Mucosa of rectum (tissue), 2 donors: ENCODE measurements at regions not wholly inside any gene's neighbourhood (a gene's known extent, or its start where the extent isn't known, plus 50 kb on each side); places are given as distances from the start of the nearest gene placed in this dataset.

Experiments used
- H3K27ac ChIP-seq, 2 donors: one replicate each; pipeline ENCODE4 v1.7.0; 2013; ENCODE audit warnings: inconsistent platforms in 2 of 2, low read depth in 2 of 2, low read length in 2 of 2
- H3K27me3 ChIP-seq, 2 donors: one replicate each; pipeline ENCODE4 v1.7.0; 2013; ENCODE audit warnings: low read length in 2 of 2; ENCODE audit not compliant: control insufficient read depth in 2 of 2, insufficient read depth in 2 of 2
- H3K36me3 ChIP-seq, 2 donors: one replicate each; pipeline ENCODE4 v1.7.0; 2013; ENCODE audit warnings: low read length in 2 of 2; ENCODE audit not compliant: control insufficient read depth in 2 of 2, insufficient read depth in 2 of 2
- H3K4me1 ChIP-seq, 2 donors: one replicate each; pipeline ENCODE4 v1.7.0; 2013; ENCODE audit warnings: low read length in 2 of 2, mild to moderate bottlenecking in 1 of 2; ENCODE audit not compliant: control insufficient read depth in 2 of 2, insufficient read depth in 2 of 2
- H3K4me3 ChIP-seq, 2 donors: one replicate each; pipeline ENCODE4 v1.7.0; 2013; ENCODE audit warnings: low read length in 2 of 2
- H3K9ac ChIP-seq, 2 donors: one replicate each; pipeline ENCODE4 v1.7.0; 2013; ENCODE audit warnings: low read length in 2 of 2, low read depth in 1 of 2, mild to moderate bottlenecking in 1 of 2
- H3K9me3 ChIP-seq, 2 donors: one replicate each; pipeline ENCODE4 v1.7.0; 2013; ENCODE audit warnings: low read length in 2 of 2; ENCODE audit not compliant: control insufficient read depth in 2 of 2
- donor health status: healthy.
- donor health status: Normal muscosa, but diverticular disease.

GRCh38 chr21:28877318-28877884, 115.3 kb downstream of the LTN1 start:
- Histone ChIP-seq H3K4me1 (no peaks in the 10 kb centered on the region), H3K9me3 (no peaks in the 10 kb centered on the region), H3K27me3 (no peaks in the 10 kb centered on the region), H3K4me3 (no peak overlapping the region), H3K9ac (no peak overlapping the region), H3K36me3 (peaks cover 22 to 32% of the 10 kb centered on the region in 2 donors), H3K27ac (no peak overlapping the region)

GRCh38 chr21:28875078-28875477, 117.6 kb downstream of the LTN1 start:
- Histone ChIP-seq H3K4me3 (no peak overlapping the region), H3K4me1 (peaks cover 0 to 3% of the 10 kb centered on the region in 2 donors), H3K27ac (no peak overlapping the region), H3K9me3 (no peaks in the 10 kb centered on the region), H3K36me3 (peaks cover 20 to 24% of the 10 kb centered on the region in 2 donors), H3K27me3 (no peaks in the 10 kb centered on the region), H3K9ac (no peak overlapping the region)

GRCh38 chr21:28872218-28872617, 120.5 kb downstream of the LTN1 start:
- Histone ChIP-seq H3K27me3 (no peaks in the 10 kb centered on the region), H3K36me3 (peaks cover 20 to 24% of the 10 kb centered on the region in 2 donors), H3K9me3 (no peaks in the 10 kb centered on the region), H3K9ac (no peak overlapping the region), H3K4me1 (peaks cover 0 to 3% of the 10 kb centered on the region in 2 donors), H3K27ac (no peak overlapping the region), H3K4me3 (no peak overlapping the region)

GRCh38 chr21:28871388-28872010, 121.2 kb downstream of the LTN1 start:
- Histone ChIP-seq H3K36me3 (peaks cover 18 to 23% of the 10 kb centered on the region in 2 donors), H3K4me1 (peaks cover 0 to 3% of the 10 kb centered on the region in 2 donors), H3K4me3 (no peak overlapping the region), H3K27ac (no peak overlapping the region), H3K9me3 (no peaks in the 10 kb centered on the region), H3K27me3 (no peaks in the 10 kb centered on the region), H3K9ac (no peak overlapping the region)

GRCh38 chr21:28867401-28867800, 125.3 kb downstream of the LTN1 start:
- no peak overlapping the region for H3K4me3 ChIP-seq
- no peak overlapping the region for H3K9ac ChIP-seq
- H3K27ac ChIP-seq = no peak overlapping the region
- no peaks in the 10 kb centered on the region for H3K9me3 ChIP-seq
- peaks cover 0 to 3% of the 10 kb centered on the region in 2 donors for H3K4me1 ChIP-seq
- no peaks in the 10 kb centered on the region for H3K36me3 ChIP-seq
- no peaks in the 10 kb centered on the region for H3K27me3 ChIP-seq

- no peak overlapping the region for H3K27ac ChIP-seq
- H3K4me3 ChIP-seq = no peak overlapping the region
- no peaks in the 10 kb centered on the region for H3K27me3 ChIP-seq
- no peaks in the 10 kb centered on the region for H3K4me1 ChIP-seq
- H3K36me3 ChIP-seq = no peaks in the 10 kb centered on the region
- H3K9me3 ChIP-seq = no peaks in the 10 kb centered on the region
- H3K9ac ChIP-seq = no peak overlapping the region
Measured at GRCh38 chr21:28865488-28866186, 127.0 kb downstream of the LTN1 start.

- no peaks in the 10 kb centered on the region for H3K27me3 ChIP-seq
- H3K27ac ChIP-seq = no peak overlapping the region
- H3K4me3 ChIP-seq = no peak overlapping the region
- no peaks in the 10 kb centered on the region for H3K9me3 ChIP-seq
- no peaks in the 10 kb centered on the region for H3K36me3 ChIP-seq
- H3K4me1 ChIP-seq = no peaks in the 10 kb centered on the region
- H3K9ac ChIP-seq = no peak overlapping the region
Measured at GRCh38 chr21:28858424-28858823, 134.3 kb downstream of the LTN1 start.

- no peaks in the 10 kb centered on the region for H3K36me3 ChIP-seq
- H3K9me3 ChIP-seq = no peaks in the 10 kb centered on the region
- no peak overlapping the region for H3K27ac ChIP-seq
- H3K9ac ChIP-seq = no peak overlapping the region
- no peaks in the 10 kb centered on the region for H3K4me1 ChIP-seq
- no peaks in the 10 kb centered on the region for H3K27me3 ChIP-seq
- H3K4me3 ChIP-seq = no peak overlapping the region
Measured at GRCh38 chr21:28857752-28858151, 134.9 kb downstream of the LTN1 start.

- Histone ChIP-seq H3K36me3 (no peaks in the 10 kb centered on the region), H3K4me3 (no peak overlapping the region), H3K9ac (no peak overlapping the region), H3K27ac (no peak overlapping the region), H3K27me3 (no peaks in the 10 kb centered on the region), H3K4me1 (no peaks in the 10 kb centered on the region), H3K9me3 (no peaks in the 10 kb centered on the region)
Measured at GRCh38 chr21:28856588-28857250, 136.0 kb downstream of the LTN1 start.

- H3K9ac ChIP-seq = no peak overlapping the region
Measured at GRCh38 chr21:28852706-28853105, 140.0 kb downstream of the LTN1 start.

More at GRCh38 chr21:28852706-28853105, 140.0 kb downstream of the LTN1 start:
- no peaks in the 10 kb centered on the region for H3K4me1 ChIP-seq
- H3K36me3 ChIP-seq = no peaks in the 10 kb centered on the region
- H3K4me3 ChIP-seq = no peak overlapping the region
- no peaks in the 10 kb centered on the region for H3K9me3 ChIP-seq
- H3K27ac ChIP-seq = no peak overlapping the region
- no peaks in the 10 kb centered on the region for H3K27me3 ChIP-seq
